Liver (tissue), 8 donors: ENCODE measurements at regions not wholly inside any gene's neighbourhood (a gene's known extent, or its start where the extent isn't known, plus 50 kb on each side); places are given as distances from the start of the nearest gene placed in this dataset.

Experiments
- DNase-seq: peaks from one replicate; pipeline ENCODE4 v3.0.0-alpha.2; 2017; ENCODE audit warnings: low spot score
- H3K27ac ChIP-seq, 2 donors: one replicate each; pipeline ENCODE4 v1.7.0; 2013; ENCODE audit warnings: inconsistent platforms in 2 of 2, low read length in 2 of 2, control low read depth in 1 of 2, low read depth in 1 of 2, mild to moderate bottlenecking in 1 of 2
- H3K27me3 ChIP-seq, 4 donors: one replicate each; pipeline versions ENCODE4 v1.6.1 to v1.7.0; 2013; ENCODE audit warnings: low read length in 3 of 4, inconsistent platforms in 1 of 4, mild to moderate bottlenecking in 1 of 4, moderate library complexity in 1 of 4; ENCODE audit not compliant: control insufficient read depth in 4 of 4, insufficient read depth in 4 of 4
- H3K36me3 ChIP-seq, 4 donors: one replicate each; pipeline versions ENCODE4 v1.6.1 to v1.7.0; 2013; ENCODE audit warnings: low read length in 3 of 4, mild to moderate bottlenecking in 3 of 4, low read depth in 1 of 4, moderate library complexity in 1 of 4; ENCODE audit not compliant: control insufficient read depth in 4 of 4, insufficient read depth in 3 of 4
- H3K4me1 ChIP-seq, 4 donors: one replicate each; pipeline versions ENCODE4 v1.6.1 to v1.7.0; 2013; ENCODE audit warnings: low read length in 3 of 4, mild to moderate bottlenecking in 3 of 4, moderate library complexity in 1 of 4; ENCODE audit not compliant: control insufficient read depth in 4 of 4, insufficient read depth in 4 of 4
- H3K4me3 ChIP-seq, 3 donors: one replicate each; pipeline versions ENCODE4 v1.6.1 to v1.7.0; 2013; ENCODE audit warnings: low read length in 3 of 3, control low read depth in 1 of 3, low read depth in 1 of 3, mild to moderate bottlenecking in 1 of 3
- H3K9ac ChIP-seq, 2 donors: one replicate each; pipeline ENCODE4 v1.7.0; 2013; ENCODE audit warnings: low read length in 2 of 2, mild to moderate bottlenecking in 2 of 2, moderate library complexity in 2 of 2, control low read depth in 1 of 2, low read depth in 1 of 2
- H3K9me3 ChIP-seq, 4 donors: one replicate each; pipeline versions ENCODE4 v1.6.1 to v1.7.0; 2013; ENCODE audit warnings: low read length in 3 of 4; ENCODE audit not compliant: control insufficient read depth in 4 of 4
- EGR1 ChIP-seq, 2 donors: IDR thresholded peaks; 2 replicates each; pipeline ENCODE4 v1.6.1; 2016 to 2018; ENCODE audit warnings: antibody characterized with exemption in 2 of 2, low read depth in 2 of 2
- FOXA1 ChIP-seq: IDR thresholded peaks from 2 replicates; pipeline ENCODE4 v1.6.1; 2016; ENCODE audit warnings: antibody characterized with exemption
- GABPA ChIP-seq, 2 donors: IDR thresholded peaks in 1 of 2; conservative IDR thresholded peaks in 1 of 2; 2 replicates each; pipeline ENCODE4 v1.6.1; 2016; ENCODE audit warnings: antibody characterized with exemption in 2 of 2, mild to moderate bottlenecking in 1 of 2, moderate library complexity in 1 of 2
- HNF4A ChIP-seq, 2 donors: conservative IDR thresholded peaks; 2 replicates each; pipeline ENCODE4 v1.6.1; 2016; ENCODE audit warnings: antibody characterized with exemption in 2 of 2, mild to moderate bottlenecking in 2 of 2
- JUND ChIP-seq, 2 donors: IDR thresholded peaks; 2 replicates each; pipeline ENCODE4 v1.6.1; 2016; ENCODE audit warnings: antibody characterized with exemption in 2 of 2
- NR2F2 ChIP-seq: IDR thresholded peaks from 2 replicates; pipeline ENCODE4 v1.6.1; 2016; ENCODE audit warnings: antibody characterized with exemption
- RAD21 ChIP-seq, 2 donors: IDR thresholded peaks; 2 replicates each; pipeline ENCODE4 v1.6.1; 2016; ENCODE audit warnings: antibody characterized with exemption in 2 of 2, mild to moderate bottlenecking in 2 of 2
- RXRA ChIP-seq, 2 donors: IDR thresholded peaks; 2 replicates each; pipeline ENCODE4 v1.6.1; 2017 to 2018; ENCODE audit warnings: antibody characterized with exemption in 2 of 2, mild to moderate bottlenecking in 1 of 2
- SP1 ChIP-seq: IDR thresholded peaks from 2 replicates; pipeline ENCODE4 v1.6.1; 2018; ENCODE audit warnings: antibody characterized with exemption, mild to moderate bottlenecking
- TAF1 ChIP-seq: conservative IDR thresholded peaks from 2 replicates; pipeline ENCODE4 v1.6.1; 2016; ENCODE audit warnings: antibody characterized with exemption, mild to moderate bottlenecking
- WGBS: extraction: QIAGEN DNeasy Blood & Tissue Kit; methylation state at CpG from one replicate; pipeline ENCODE4 v1.1.7; 2013; 5-methylcytosine and 5-hydroxymethylcytosine counted together
- TF ChIP-seq, protein P1 (sequence below): IDR thresholded peaks from 2 replicates; pipeline ENCODE4 v1.6.1; 2016; ENCODE audit warnings: antibody characterized with exemption
- TF ChIP-seq, protein P2 (sequence below): fragments of 150-350 bp; IDR thresholded peaks from 2 replicates; pipeline ENCODE4 v1.5.1; 2017; ENCODE audit warnings: improper control_type of control experiment, low read depth, low read length; ENCODE audit not compliant: missing input control
- TF ChIP-seq, protein P3 (sequence below): IDR thresholded peaks from 2 replicates; pipeline ENCODE4 v1.6.1; 2016; ENCODE audit warnings: antibody characterized with exemption
- donor health status: healthy.
- donor health status: healthy.
- donor health status: healthy.
- donor health status: healthy.
- donor health status: healthy.

DNA sequence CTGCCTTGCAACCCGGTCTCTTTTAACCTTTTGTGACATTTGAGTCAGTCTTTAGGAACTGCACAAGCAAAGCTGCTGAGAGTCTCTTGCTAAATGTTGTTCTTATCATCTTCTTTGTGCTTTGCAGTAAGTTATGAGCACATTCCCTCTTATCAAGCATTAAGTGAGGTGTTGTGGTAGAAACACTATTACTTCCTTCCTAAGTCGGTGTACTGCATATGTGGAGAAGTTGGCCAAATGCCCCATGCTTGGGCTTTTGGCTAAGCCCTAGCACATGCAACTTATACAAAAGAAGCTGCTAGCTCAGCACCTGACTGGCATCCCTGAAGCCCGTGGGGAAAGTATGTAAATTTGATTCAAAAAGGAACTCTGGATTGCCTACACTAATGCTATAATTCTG is 136.5 kb upstream of the RBMS3 start:
- H3K4me3 ChIP-seq = no peak overlapping the region
- 52% methylated on average over 3 of the region's 3 CpGs for WGBS
- DNase-seq = no peak
- no peaks in the 10 kb centered on the region for H3K27me3 ChIP-seq
- no peak overlapping the region for H3K9ac ChIP-seq
- H3K27ac ChIP-seq = no peak overlapping the region
- TF ChIP-seq SP1 (no peak), TAF1 (no peak), EGR1 (IDR thresholded peaks at IDR 0.05; ENCODE audit: low read depth in 2 of 2) (no peak), FOXA1 (no peak), NR2F2 (no peak), HNF4A (conservative IDR thresholded peaks at IDR 0.05) (no peak)
- TF ChIP-seq, protein P1, sequence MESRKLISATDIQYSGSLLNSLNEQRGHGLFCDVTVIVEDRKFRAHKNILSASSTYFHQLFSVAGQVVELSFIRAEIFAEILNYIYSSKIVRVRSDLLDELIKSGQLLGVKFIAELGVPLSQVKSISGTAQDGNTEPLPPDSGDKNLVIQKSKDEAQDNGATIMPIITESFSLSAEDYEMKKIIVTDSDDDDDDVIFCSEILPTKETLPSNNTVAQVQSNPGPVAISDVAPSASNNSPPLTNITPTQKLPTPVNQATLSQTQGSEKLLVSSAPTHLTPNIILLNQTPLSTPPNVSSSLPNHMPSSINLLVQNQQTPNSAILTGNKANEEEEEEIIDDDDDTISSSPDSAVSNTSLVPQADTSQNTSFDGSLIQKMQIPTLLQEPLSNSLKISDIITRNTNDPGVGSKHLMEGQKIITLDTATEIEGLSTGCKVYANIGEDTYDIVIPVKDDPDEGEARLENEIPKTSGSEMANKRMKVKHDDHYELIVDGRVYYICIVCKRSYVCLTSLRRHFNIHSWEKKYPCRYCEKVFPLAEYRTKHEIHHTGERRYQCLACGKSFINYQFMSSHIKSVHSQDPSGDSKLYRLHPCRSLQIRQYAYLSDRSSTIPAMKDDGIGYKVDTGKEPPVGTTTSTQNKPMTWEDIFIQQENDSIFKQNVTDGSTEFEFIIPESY = no peak
- TF ChIP-seq, protein P2, sequence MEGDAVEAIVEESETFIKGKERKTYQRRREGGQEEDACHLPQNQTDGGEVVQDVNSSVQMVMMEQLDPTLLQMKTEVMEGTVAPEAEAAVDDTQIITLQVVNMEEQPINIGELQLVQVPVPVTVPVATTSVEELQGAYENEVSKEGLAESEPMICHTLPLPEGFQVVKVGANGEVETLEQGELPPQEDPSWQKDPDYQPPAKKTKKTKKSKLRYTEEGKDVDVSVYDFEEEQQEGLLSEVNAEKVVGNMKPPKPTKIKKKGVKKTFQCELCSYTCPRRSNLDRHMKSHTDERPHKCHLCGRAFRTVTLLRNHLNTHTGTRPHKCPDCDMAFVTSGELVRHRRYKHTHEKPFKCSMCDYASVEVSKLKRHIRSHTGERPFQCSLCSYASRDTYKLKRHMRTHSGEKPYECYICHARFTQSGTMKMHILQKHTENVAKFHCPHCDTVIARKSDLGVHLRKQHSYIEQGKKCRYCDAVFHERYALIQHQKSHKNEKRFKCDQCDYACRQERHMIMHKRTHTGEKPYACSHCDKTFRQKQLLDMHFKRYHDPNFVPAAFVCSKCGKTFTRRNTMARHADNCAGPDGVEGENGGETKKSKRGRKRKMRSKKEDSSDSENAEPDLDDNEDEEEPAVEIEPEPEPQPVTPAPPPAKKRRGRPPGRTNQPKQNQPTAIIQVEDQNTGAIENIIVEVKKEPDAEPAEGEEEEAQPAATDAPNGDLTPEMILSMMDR = no peak
- no peaks in the 10 kb centered on the region for H3K9me3 ChIP-seq
- H3K4me1 ChIP-seq = peaks cover 0 to 2% (median 0%) of the 10 kb centered on the region in 4 donors
- H3K36me3 ChIP-seq = no peaks in the 10 kb centered on the region

DNA sequence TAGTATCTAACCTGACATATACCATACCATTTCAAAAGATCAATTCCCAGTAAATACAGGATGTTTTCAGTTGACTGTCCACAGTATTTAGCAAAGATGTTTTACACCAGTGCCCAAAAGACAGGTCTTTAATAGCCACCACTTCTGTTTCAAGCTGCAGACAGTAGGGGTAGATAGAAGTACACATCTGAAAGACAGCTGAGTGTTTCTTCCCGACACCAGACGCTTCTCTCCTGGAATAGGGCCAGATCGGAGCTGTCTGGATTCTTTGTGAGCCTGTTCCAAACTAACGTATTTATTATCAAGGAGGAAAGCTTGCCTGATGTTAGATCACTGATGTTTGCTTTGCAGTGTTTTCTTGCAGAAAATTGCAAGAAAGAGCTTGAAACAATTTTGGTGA is 136.1 kb upstream of the RBMS3 start:
- no peak for TF ChIP-seq SP1
- TF ChIP-seq RAD21 (IDR thresholded peaks at IDR 0.05) = peak; percentile 65 to 66
- H3K36me3 ChIP-seq = no peaks in the 10 kb centered on the region
- H3K9ac ChIP-seq = no peak overlapping the region
- no peaks in the 10 kb centered on the region for H3K9me3 ChIP-seq
- DNase-seq = no peak
- no peaks in the 10 kb centered on the region for H3K27me3 ChIP-seq
- WGBS = 22% methylated on average over 4 of the region's 4 CpGs
- H3K27ac ChIP-seq = no peak overlapping the region
- H3K4me1 ChIP-seq = peaks cover 0 to 2% (median 0%) of the 10 kb centered on the region in 4 donors
- H3K4me3 ChIP-seq = no peak overlapping the region

DNA sequence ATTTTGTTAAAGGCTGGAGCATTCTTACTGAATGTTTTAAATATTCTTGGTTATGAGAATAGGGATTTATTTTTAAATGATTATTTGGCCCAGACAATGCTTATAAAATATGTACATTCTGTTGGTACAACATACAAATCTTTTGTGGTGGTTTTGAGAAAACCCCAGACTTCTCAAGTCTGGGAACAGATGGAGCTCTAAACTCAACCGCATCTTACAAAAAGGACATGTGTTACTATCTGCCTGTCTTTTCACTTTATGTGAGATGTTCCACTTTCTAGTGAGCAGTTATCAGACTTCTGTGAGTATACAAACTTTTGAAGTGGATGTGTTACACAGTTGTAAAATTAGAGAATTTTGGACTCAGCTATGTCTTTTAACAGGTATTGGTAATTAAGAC is 135.5 kb upstream of the RBMS3 start:
- DNase-seq = no peak
- Histone ChIP-seq H3K27me3 (no peaks in the 10 kb centered on the region), H3K4me3 (no peak overlapping the region), H3K4me1 (peaks cover 0 to 2% (median 0%) of the 10 kb centered on the region in 4 donors), H3K27ac (no peak overlapping the region), H3K36me3 (no peaks in the 10 kb centered on the region), H3K9ac (no peak overlapping the region), H3K9me3 (no peaks in the 10 kb centered on the region)
- WGBS = 90% methylated on average over 1 of the region's 1 CpG
- TF ChIP-seq EGR1 (IDR thresholded peaks at IDR 0.05; ENCODE audit: low read depth in 2 of 2) (no peak), GABPA (IDR thresholded peaks at IDR 0.05 in 1 of 2, conservative IDR thresholded peaks at IDR 0.05 in 1 of 2) (no peak), JUND (IDR thresholded peaks at IDR 0.05) (no peak), RXRA (IDR thresholded peaks at IDR 0.05) (no peak), SP1 (no peak)
- TF ChIP-seq, protein P3, sequence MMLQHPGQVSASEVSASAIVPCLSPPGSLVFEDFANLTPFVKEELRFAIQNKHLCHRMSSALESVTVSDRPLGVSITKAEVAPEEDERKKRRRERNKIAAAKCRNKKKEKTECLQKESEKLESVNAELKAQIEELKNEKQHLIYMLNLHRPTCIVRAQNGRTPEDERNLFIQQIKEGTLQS = no peak
